GM19238 (cell line): ENCODE measurements at regions not wholly inside any gene's neighbourhood (a gene's known extent, or its start where the extent isn't known, plus 50 kb on each side); places are given as distances from the start of the nearest gene placed in this dataset.

Experiments used
- DNase-seq: peaks from one replicate; pipeline ENCODE4 v3.0.0; 2011; ENCODE audit warnings: low spot score; ENCODE audit not compliant: insufficient read length

DNA sequence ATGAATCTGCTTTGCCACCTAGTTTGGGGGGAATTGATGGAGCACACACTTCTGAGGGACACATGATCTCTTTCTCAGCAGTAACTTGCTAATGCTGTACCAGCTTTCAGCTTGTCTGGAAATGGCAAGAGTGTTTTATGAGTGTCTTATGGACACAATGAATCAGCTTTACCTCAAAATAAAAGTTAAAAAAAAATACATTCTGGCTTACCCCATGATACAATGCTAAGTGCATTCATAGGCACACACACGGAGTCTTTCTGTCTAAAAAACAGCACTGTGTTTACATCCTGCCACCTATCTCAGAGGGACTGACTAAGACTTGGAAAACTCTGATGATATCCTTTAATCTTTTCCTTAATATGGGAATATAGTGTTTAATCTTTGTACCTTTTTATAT is 455.5 kb upstream of the ADAMTS5 start:
- no peak for DNase-seq

DNA sequence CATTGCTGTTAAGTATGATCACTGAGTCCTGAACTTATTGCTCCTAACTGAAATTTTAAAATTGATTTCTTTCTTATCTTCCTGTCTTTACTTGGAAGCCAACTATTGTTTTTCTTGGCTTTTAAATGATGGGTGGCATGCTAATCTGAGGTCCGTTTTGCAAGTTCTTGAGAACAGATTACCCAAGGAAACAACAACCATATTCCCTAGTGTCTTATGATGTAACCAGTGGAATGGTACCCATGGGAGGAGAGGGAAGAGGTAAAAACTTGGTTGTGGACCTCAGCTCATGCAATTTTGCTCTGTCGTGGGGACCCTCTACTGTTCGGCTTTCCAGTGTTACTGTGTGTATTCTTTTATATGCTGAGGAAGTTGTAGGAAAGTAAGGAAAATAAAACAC is 454.8 kb upstream of the ADAMTS5 start:
- DNase-seq: no peak

DNA sequence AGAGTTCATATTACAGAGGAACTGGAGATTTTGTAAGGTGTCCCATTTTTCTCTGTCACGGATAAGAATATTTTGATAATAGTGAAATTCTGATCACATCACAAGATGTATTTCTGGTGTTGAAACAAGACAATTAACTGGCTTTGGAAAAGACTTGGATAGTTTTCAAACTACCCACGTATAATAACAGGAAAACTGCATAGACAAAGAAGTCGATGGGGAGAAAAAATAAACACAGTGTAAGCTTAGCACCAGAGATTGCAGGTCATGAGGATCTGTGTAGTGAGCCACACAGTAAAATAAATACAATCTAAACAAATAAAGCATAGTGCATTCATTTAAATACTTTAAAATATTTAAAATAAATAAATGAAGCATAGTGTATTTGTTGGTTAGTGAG is 452.3 kb upstream of the ADAMTS5 start:
- DNase-seq: no peak

DNA sequence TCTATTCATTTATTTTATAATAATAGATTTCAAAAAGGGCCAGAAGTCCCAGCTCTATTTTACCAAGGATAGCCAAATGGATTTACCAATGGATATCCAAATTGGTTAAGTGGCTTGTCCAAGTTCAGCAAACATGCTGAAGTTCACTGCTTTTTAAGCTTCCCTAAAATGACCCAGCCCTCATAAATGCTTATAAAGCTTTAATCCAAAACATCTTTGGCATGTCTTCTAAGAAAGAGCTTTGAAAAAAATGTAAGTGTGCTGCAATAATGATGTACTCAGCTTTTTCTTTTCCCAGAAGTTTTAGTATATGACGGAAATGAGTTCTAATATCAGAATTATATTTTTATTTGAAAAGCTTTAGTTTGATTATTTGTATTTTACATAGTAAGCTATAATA is 451.5 kb upstream of the ADAMTS5 start:
- DNase-seq: no peak

DNA sequence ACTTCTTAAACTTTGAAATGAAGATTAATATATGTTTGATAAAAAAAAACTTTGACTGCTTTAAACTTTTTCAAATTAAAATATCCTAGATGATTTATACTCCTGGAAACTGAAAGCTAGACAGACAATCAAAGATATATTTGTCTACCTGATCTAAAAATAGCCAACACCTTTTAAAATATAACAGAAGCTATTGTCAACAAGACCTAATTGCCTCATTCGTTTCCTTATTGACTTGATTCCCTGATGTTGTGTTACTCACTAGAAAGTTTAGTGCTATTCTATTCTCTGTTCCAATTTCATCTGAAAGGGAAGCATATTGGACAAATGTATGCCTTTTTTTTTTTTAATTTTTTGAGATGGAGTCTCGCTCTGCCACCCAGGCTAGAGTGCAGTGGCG is 445.6 kb upstream of the ADAMTS5 start:
- no peak for DNase-seq

DNA sequence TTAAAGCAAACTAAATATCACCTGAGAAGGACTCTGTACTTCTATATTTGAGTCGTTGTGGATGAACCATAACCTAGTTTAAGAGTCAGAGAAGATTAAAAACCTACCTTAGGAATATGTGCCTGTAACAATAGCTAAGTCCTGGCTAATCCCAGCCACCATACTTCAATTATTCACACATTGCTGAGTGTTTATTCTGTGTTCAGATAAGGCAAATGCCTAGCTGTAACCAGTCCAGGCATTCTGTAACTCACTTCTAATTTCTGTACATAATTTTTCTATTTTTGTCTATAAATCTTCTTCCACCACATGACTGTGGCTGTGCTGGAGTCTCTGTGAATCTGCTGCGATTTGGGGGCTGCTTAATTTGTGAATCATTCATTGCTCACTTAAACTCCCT is 441.9 kb upstream of the ADAMTS5 start:
- DNase-seq: no peak

DNA sequence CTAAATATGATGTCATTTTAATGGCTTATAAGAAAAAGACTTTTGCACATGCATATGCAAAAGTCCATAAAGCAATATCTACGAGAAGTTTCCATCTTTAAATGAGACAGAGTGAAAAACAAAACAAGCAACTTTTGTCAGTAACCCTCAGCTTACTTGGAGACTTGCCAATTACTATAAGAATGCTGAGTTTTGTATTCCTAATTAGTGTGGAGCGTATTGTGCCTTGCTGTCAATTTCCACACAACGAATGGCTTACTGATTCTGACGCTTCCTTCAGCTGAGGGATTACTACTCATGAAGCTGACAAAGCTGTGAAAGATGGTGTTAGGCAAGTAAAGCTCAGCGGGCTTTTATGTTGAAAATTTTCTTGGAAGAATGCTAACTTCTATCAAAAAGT is 440.4 kb upstream of the ADAMTS5 start:
- no peak for DNase-seq

DNA sequence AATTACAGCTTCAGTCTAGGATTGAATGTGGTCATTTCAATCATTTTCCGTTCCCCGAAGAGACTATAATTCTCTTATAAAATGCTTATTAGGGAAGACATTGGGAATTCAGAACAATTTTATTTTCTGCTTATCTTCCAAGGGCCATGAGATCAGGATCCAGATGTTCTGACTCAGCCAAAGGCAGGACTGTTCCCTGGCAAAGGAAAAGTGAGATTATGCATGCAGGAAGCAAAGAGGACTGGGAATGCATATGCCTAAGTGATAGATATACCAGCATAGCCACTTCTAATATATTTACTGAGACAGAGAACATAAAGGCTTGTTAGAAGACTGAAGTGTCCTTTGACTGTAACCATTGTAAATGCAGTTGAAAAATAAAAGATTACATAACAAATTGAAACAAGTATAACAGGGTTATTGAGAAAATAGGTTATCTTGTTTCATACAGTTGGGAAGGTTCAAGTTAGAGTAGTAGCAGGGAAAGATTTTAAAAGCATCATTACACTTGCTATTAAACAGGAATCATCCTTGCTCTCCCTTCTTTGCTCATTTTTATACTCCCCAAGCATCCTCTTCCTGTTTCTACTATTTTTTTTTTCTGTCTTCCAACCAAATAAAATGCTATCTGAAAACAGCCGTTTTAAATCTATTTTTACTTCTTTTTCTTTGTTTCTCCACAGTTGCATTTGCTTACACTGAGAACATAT is 439.6 kb upstream of the ADAMTS5 start:
- no peak for DNase-seq

DNA sequence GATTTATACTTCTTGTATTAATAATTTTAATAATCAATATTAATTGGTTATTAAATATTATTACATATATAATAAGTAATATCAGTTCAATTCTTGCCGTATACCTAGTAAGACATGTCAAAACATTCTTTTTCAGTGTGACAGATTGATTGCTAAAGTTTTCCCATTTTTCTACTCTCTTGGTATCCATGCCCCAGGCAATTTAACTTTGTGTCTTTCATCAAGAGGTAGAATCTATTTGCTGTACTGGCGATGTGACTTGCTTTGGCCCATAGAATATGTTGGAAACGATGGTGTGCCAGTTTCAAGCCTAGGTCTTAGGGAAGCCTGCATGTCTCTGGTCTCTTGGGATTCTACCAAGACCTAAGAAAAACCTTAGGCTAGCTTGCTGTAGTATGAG is 436.1 kb upstream of the ADAMTS5 start:
- no peak for DNase-seq

DNA sequence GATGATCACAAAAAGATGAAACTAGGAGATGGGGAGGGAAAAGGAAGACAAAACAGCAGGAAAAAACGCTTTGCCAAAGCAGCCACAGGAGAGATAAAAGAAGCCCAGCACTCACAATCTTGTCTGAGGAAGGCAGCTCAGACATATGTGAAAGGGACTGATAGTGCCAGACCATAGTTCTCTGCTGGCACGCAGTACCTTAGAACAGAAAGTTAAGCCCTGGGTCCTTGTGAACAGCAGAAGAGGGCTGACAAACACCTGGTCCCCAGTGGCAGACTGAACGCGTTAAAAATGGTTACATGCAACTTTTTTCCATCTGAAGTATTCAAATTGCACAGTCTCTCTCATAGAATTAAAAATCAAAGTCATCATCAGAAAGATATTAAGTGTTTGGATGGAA is 433.2 kb upstream of the ADAMTS5 start:
- DNase-seq: no peak

DNA sequence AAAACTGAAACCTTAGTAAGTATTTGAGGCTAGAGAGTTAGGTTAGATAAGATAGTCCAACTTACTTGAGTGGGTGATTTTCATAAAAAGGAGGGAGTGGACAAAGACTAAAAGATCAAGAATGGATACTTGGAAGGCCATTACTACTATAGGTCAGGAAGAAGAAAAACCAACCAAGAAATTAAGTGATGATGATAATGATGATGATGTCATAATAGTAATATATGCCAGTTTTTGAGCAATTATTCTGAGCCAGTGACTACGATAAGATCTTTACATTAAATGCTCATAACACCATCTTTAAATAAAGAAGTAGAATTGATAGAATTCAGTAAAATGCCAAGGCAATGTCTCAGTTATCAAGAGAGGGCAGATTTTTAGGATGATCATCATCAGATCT is 430.7 kb upstream of the ADAMTS5 start:
- no peak for DNase-seq

DNA sequence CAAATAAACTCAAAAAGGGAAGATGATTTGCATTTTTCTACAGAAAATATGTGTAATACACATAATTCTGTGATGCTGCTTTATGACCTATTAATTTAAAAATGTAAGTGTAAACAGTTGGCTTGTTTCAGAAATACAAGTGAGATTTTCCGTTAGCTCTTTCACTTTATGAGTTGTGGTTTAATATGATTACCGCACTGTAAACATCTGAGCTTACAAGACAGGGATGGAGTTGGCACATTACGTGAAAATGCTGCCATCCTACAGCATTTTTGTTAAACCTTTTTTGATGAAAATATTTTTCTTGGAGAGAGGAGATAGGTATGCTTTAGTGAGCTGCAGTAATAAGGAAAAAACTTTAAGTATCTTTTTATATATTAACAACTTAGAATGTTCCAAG is 426.8 kb upstream of the ADAMTS5 start:
- no peak for DNase-seq

DNA sequence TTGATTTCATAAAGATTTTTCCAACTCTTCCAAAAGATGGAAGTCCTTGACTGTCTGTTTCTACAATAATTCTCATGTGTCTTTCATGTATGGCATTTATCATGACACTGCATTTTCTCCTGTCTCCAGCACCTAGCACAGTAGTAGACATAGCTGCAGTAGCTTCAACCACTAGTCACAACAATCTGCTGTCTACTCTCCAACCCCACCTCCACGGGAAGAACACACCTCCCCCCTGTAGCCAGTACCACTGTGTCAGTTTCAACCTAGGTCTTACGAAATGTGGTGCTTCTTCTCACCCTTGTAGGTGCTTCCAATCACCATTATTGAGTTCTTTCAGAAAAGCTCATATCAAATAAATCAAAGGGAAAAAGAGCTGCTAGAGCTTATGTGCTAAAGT is 425.1 kb upstream of the ADAMTS5 start:
- DNase-seq: no peak

DNA sequence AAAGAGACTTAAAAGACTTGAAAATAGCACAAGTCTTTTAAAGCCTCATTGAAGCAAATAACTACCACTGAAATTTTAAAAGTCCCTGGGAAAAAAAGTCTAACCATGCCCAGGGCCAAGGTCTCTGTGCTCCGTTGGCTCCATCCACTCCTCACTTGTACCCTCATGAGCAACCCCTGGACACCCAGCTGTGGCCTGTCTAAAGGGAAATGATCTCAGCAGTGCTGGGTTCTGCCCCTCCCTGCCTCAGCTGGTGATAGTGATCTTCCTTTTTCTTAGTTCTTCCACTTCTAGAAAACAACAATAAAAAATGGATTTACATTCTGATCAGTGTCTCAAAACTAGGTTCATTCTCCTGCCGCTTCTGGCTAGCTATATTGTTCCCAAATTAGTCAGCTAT is 423.5 kb upstream of the ADAMTS5 start:
- no peak for DNase-seq

DNA sequence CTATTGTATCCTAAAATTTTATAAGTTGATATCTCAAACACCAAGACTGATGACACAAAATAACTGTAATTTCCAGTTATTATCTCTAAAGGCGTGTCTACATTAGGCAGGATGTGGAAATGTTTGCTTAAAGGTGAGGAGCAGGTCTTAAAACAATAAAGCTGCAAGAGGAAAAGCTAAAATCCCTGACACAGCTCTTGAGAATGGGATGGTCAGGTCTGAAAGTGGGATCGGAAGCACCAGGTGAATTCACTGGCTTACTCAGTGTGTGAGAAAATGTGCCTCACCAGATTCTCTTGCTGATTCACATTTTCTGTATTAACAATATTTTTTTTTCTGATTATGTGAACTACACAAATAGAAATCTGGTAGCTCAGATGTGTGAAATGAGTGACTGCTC is 421.9 kb upstream of the ADAMTS5 start:
- no peak for DNase-seq

DNA sequence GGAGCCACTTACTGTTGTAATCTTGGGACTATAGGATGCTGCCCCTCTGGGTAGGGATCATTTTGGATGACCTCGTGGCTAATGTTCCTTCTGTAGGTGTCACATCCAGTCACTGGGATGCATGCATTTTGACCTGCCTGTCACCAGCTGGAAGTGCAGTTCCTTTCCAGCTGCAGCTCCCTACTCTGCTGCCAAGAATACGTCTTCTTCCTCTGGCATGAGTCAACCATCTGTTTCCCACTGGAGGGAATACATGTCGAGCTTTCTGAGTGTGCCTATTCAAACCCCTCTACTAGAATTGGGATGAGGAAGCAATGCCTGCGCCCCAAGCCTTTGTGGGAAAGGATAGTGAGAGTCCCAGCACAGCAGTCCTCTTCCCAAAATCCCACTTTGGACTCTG is 415.5 kb upstream of the ADAMTS5 start:
- no peak for DNase-seq

DNA sequence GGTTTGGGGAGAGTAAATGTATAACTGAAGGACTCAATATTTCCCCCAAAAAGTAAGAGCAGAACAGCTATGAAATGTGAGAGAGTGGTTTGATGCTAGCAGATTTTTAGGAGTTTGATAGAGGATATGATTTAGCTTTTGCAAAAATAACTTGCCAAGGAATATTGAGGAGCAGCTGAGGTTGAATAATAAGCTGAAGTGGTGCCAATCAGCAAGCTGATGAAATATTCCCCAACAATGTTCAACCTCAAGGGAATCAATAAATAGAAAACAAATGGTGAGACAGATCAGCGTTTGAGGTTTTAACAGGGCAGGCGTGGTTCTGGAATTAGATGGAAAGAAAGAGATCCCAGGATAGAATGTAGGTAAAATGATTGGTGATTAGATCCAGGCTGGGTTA is 413.4 kb upstream of the ADAMTS5 start:
- no peak for DNase-seq

DNA sequence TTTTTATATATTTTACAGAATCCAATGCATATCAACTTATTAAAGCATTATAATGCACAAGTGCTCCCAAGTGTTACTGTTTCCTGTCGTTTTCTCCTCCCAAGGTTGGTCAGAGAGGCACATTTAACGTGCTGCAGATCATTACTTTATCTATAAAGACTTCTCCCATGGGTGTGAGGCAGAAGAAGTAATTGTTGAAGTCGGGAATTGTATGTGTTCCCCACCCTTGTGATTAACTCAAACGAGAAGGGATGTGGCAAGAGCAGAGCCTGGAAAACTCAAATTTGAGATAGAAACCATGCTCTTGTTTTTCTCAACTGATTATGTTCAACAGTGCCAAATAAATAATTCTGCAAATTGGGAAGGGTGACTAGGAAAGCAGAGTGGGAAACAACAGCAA is 412.5 kb upstream of the ADAMTS5 start:
- DNase-seq: no peak

DNA sequence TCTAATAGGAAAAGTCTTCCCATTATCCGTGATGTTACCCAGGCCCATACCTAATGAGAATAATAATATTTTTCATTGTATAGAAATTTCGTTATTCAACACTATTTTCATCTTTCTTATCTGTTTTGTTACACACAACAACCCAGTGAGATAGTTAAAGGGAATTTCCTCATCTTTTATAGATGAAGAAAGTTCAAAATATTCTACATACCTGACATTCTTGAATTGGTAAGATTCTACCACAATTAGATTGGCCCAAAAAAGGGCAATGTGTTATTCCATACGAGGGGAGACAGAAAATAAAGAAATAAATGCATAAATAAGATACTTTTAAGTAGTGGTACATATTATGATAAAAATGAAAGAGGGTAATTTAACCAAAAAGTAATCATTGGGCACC is 405.5 kb upstream of the ADAMTS5 start:
- no peak for DNase-seq

DNA sequence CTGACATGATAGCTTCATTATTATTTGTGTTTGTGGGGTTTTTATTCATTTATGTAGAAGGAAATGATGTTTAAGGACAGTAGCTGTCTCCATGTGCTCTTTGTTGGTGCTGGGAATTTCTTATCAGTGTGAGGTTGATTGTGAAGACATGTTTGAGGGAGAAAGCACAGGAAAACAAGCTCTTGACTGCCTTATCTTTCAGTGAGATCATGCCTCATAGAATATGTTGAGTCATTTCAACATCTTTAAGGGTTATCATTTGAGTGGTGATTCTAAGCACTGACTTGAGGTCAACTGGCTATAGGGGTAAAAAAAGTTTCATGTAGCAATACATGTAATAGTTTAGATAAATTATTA is 405.1 kb upstream of the ADAMTS5 start:
- DNase-seq: no peak

DNA sequence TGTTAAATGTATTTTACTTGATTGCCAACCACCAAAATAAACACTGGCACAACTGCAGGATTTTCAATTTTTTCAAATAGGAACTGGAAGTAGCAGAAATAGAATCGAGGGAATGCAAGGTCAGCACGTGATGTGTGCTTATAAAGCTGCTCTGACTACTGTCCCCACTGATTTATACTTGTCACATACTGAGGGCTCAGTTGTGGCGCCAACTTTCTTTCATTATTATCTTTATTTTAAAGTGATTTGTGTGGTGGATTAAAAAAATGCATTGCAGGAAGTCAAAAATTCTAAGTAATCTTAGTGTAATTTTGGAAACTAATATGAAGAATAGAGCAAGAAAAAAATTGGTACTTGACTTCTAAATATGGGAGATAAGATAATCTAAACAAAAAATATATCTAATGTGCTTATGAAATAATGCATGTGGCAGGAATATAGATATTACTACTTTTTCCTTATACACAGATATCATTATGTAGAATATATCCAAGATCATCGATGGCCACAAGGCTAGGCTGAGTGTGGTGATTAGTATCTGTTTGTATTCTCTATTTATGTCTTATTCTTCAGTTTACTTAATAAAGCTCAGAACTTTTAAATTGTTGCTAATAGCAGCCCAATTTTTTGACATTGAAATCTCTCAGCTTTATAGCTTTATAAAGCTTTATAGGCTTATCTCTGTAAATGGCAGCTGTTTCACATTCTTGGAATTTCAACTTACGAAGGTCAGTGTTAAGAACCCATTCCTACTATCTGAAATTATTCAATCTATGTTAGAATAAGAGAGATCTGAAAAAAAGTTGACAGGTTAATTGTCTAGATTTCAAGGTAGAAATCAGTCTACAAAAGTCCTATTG is 404.5 kb upstream of the ADAMTS5 start:
- no peak for DNase-seq

DNA sequence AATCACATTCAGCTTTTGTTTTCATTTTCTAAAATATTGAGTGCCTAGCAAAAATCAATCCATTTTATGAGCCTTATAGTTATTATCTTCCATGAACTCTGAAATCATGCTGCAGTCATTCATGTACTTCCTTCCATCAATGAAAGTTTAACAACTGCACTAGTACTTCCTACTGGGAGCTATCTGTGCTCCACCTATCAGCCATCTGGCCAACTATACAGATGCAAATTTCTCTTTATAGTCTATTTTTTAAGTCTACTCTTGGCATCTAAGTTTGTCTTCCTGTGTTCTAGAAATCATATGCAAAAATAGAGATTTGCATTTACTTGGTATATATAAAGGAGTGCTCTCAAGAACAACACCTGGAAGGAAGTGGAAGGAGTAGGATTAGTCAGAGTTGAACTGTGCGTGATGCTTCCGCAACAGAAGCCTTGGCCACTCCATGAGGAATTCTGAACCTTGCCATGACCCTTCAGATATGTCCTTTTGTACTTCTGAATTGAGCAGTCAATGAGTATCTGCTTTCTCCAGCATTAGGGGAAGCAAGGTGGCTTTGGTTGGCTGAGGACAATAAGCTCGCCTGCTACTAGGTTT is 403.2 kb upstream of the ADAMTS5 start:
- no peak for DNase-seq

DNA sequence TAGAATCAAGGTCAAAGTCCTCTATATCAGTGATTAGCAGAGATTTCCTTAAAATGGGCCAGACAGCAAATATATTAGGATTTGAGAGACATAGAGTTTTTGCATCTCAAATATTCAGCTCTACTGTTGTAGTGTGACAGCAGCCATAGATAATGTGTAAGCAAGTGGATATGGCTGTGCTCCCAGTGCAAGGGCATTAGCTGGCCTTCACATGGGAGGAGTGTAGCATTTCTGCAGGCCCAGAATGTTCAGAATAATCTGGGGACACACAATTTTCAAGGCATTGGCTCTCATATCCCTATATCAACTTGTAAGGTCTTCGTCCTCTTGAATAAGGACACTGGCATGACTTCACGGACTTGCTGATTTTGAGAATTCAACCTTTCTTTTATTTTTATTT is 402.3 kb upstream of the ADAMTS5 start:
- no peak for DNase-seq
